ENCODE measurements at regions not wholly inside any gene's neighbourhood (a gene's known extent, or its start where the extent isn't known, plus 50 kb on each side); places are given as distances from the start of the nearest gene placed in this dataset.
A peak's percentile ranks its signal among the peaks of the same experiment; 100 is the strongest.

DNA sequence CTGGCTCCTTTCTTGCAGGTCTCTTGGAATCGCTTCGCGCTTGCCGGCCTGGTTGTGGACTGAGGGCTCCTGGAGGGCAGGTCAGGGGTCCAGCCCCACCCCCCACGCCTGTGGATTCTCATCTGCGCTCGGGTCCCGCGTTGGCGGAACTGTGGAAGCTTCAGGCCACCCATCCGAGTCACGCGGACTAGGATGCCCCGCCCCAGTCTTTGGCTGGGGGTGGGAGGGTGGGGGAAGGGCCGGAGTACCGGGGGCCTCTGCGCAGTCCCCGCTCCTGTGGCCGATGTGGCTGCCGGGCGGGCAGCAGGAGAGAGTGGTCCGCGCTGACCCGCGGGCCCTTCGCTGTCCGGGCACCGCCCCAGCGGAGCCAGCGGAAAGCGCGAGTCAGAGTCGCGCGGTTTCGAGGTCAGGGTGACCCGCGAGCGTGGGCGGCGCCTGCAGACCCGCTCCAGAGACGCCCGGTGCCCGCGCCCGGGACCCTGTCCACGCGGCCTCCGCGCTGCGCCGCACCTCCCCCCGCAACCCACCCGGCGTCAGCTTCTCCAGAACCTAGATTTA lies 114.2 kb downstream of the KLF13 start:
- Mint-ChIP-seq H3K27ac (no peak overlapping the region), H3K4me3 (ENCODE audit: low read depth) (peak overlapping the region; percentile 62), H3K9me3 (ENCODE audit: low read depth) (no peaks in the 10 kb centered on the region), H3K27me3 (peaks cover 34% of the 10 kb centered on the region), H3K4me1 (ENCODE audit: low read depth) (no peaks in the 10 kb centered on the region), H3K36me3 (ENCODE audit: insufficient read depth) (no peaks in the 10 kb centered on the region)
- no peak for DNase-seq (ENCODE audit: low spot score, unreplicated experiment)
- TF ChIP-seq, protein P1, sequence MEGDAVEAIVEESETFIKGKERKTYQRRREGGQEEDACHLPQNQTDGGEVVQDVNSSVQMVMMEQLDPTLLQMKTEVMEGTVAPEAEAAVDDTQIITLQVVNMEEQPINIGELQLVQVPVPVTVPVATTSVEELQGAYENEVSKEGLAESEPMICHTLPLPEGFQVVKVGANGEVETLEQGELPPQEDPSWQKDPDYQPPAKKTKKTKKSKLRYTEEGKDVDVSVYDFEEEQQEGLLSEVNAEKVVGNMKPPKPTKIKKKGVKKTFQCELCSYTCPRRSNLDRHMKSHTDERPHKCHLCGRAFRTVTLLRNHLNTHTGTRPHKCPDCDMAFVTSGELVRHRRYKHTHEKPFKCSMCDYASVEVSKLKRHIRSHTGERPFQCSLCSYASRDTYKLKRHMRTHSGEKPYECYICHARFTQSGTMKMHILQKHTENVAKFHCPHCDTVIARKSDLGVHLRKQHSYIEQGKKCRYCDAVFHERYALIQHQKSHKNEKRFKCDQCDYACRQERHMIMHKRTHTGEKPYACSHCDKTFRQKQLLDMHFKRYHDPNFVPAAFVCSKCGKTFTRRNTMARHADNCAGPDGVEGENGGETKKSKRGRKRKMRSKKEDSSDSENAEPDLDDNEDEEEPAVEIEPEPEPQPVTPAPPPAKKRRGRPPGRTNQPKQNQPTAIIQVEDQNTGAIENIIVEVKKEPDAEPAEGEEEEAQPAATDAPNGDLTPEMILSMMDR (IDR thresholded peaks at IDR 0.05; ENCODE audit: unreplicated experiment), result no peak

DNA sequence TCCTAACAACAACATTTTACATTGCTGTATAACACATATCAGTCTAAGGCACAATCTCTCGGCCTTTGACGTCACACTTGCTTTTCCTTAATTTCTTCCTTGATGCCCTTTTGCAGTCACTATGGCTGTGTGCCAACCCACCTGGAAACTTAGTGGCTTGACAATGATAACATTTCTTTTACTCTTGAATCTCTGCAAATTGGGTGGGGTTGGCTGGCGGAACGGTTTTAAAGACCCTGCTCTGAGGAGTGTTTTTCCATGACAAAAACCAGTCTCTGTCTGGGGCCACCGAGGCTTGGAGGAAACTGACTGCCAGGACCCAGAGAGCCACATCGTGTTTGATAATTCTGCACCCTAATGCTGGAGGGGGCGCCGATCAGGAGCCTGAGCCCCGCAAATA lies 115.6 kb downstream of the KLF13 start:
- Mint-ChIP-seq H3K27ac (no peak overlapping the region), H3K9me3 (ENCODE audit: low read depth) (no peaks in the 10 kb centered on the region), H3K4me3 (ENCODE audit: low read depth) (no peak overlapping the region), H3K27me3 (peaks cover 34% of the 10 kb centered on the region), H3K36me3 (ENCODE audit: insufficient read depth) (no peaks in the 10 kb centered on the region), H3K4me1 (ENCODE audit: low read depth) (no peaks in the 10 kb centered on the region)
- TF ChIP-seq, protein P1 (IDR thresholded peaks at IDR 0.05; ENCODE audit: unreplicated experiment), result no peak
- DNase-seq (ENCODE audit: low spot score, unreplicated experiment), result no peak

DNA sequence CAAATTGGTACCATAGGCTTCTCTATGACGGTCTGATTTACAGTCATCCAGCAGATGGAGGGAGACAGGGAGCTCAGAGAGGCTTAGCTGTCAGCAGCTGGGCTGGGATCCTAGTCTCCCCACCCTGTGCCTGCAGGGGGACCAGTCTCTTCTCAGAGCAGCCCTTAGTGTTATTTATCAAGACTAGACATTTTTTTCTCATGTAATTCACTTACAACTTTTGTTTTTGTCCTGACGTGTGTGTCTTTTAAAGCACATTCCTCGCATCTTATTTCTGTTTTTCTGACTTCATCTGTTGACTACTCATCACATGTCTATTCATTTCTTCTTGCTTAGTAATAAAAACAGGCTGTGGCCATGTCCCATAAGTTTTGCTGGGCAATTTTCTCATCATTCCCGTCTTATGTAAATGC lies 116.1 kb downstream of the KLF13 start:
- no peak overlapping the region for H3K4me3 Mint-ChIP-seq (ENCODE audit: low read depth)
- H3K27ac Mint-ChIP-seq, result no peak overlapping the region
- H3K9me3 Mint-ChIP-seq (ENCODE audit: low read depth), result no peaks in the 10 kb centered on the region

DNA sequence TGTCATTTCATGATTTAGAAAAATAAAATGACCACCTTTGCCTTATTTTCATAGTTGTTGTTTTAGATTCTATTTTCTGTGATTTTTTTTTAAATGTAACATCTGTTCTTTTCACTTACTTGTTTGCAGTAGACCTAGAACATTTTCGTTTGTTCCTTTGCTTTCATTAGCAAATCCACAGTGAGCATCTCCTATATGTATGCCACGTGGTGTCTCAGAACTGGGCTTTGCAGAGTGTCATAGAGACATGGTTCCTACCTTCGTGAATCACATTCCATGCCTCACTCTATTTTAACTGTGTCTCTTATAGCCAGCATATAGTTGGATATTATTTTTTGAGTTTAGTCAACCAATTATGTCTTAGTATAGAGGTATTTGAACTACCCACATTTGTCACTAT lies 118.2 kb downstream of the KLF13 start:
- DNase-seq (ENCODE audit: low spot score, unreplicated experiment), result no peak
- no peaks in the 10 kb centered on the region for H3K36me3 Mint-ChIP-seq (ENCODE audit: insufficient read depth)
- H3K4me1 Mint-ChIP-seq (ENCODE audit: low read depth), result no peaks in the 10 kb centered on the region
- no peak overlapping the region for H3K27ac Mint-ChIP-seq
- H3K27me3 Mint-ChIP-seq, result peaks cover 25% of the 10 kb centered on the region
- no peaks in the 10 kb centered on the region for H3K9me3 Mint-ChIP-seq (ENCODE audit: low read depth)
- TF ChIP-seq, protein P1 (IDR thresholded peaks at IDR 0.05; ENCODE audit: unreplicated experiment), result no peak
- H3K4me3 Mint-ChIP-seq (ENCODE audit: low read depth), result no peak overlapping the region

More for the DNA sequence above, 116.1 kb downstream of the KLF13 start:
- Mint-ChIP-seq H3K36me3 (ENCODE audit: insufficient read depth) (no peaks in the 10 kb centered on the region), H3K4me1 (ENCODE audit: low read depth) (no peaks in the 10 kb centered on the region), H3K27me3 (peaks cover 34% of the 10 kb centered on the region)
- no peak for DNase-seq (ENCODE audit: low spot score, unreplicated experiment)
- TF ChIP-seq, protein P1 (IDR thresholded peaks at IDR 0.05; ENCODE audit: unreplicated experiment), result no peak

DNA sequence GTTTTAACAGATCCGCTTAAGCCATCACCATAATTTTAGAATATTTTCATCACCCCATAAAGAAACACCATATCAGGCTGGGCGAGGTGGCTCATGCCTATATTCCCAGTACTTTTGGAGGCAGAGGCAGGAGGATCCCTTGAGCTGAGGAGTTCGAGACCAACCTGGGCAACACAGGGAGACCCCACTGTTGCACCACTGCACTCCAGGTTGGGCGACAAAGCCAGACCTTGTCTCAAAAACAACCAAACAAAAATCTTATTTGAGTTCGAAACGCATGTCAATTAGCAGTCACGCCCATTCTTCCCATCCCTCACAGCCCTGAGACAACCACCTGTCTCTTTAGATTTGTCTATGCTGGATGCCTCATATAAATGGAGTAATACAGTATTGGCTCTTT lies 119.9 kb downstream of the KLF13 start:
- no peak overlapping the region for H3K4me3 Mint-ChIP-seq (ENCODE audit: low read depth)
- peaks cover 19% of the 10 kb centered on the region for H3K27me3 Mint-ChIP-seq
- no peaks in the 10 kb centered on the region for H3K9me3 Mint-ChIP-seq (ENCODE audit: low read depth)
- H3K4me1 Mint-ChIP-seq (ENCODE audit: low read depth), result no peaks in the 10 kb centered on the region
- no peak overlapping the region for H3K27ac Mint-ChIP-seq
- no peaks in the 10 kb centered on the region for H3K36me3 Mint-ChIP-seq (ENCODE audit: insufficient read depth)
- TF ChIP-seq, protein P1 (IDR thresholded peaks at IDR 0.05; ENCODE audit: unreplicated experiment), result no peak
- DNase-seq (ENCODE audit: low spot score, unreplicated experiment), result no peak

Measured in progenitor cell of endocrine pancreas (in vitro differentiated cells).